ENCODE measurements at regions not wholly inside any gene's neighbourhood (a gene's known extent, or its start where the extent isn't known, plus 50 kb on each side); places are given as distances from the start of the nearest gene placed in this dataset.

- Histone ChIP-seq H3K27me3 (ENCODE audit: low read depth) (peaks cover 6% of the 10 kb centered on the region), H3K9me3 (no peaks in the 10 kb centered on the region), H3K4me3 (no peak overlapping the region), H3K4me1 (no peaks in the 10 kb centered on the region), H3K36me3 (no peaks in the 10 kb centered on the region), H3K27ac (no peak overlapping the region)
- intact Hi-C loops (cut with DNase I): no loop called here
- DNase-seq (no peak), ATAC-seq (no peak)
- no peak for TF ChIP-seq CTCF (IDR thresholded peaks at IDR 0.05)
Observed at GRCh38 chr16:48999508-48999907, 282.1 kb downstream of the CBLN1 start.

GRCh38 chr16:48999044-48999443 lies 282.6 kb downstream of the CBLN1 start:
- H3K9me3 ChIP-seq: no peaks in the 10 kb centered on the region
- intact Hi-C loops (cut with DNase I): no loop called here
- no peak overlapping the region for H3K27ac ChIP-seq
- H3K4me3 ChIP-seq: no peak overlapping the region
- ATAC-seq: no peak
- no peaks in the 10 kb centered on the region for H3K4me1 ChIP-seq
- no peak for TF ChIP-seq CTCF (IDR thresholded peaks at IDR 0.05)
- no peaks in the 10 kb centered on the region for H3K36me3 ChIP-seq
- H3K27me3 ChIP-seq (ENCODE audit: low read depth): peaks cover 6% of the 10 kb centered on the region
- DNase-seq: no peak

- no peak overlapping the region for H3K4me3 ChIP-seq
- TF ChIP-seq CTCF (IDR thresholded peaks at IDR 0.05): no peak
- ATAC-seq (no peak), DNase-seq (no peak)
- H3K9me3 ChIP-seq: no peaks in the 10 kb centered on the region
- H3K36me3 ChIP-seq: no peaks in the 10 kb centered on the region
- H3K4me1 ChIP-seq: no peaks in the 10 kb centered on the region
- intact Hi-C loops (cut with DNase I): no loop called here
- no peak overlapping the region for H3K27ac ChIP-seq
- peaks cover 6% of the 10 kb centered on the region for H3K27me3 ChIP-seq (ENCODE audit: low read depth)
Observed at GRCh38 chr16:48997946-48998345, 283.7 kb downstream of the CBLN1 start.

- ATAC-seq (peak in 1 of 2 donors; percentile 13), DNase-seq (no peak)
- Histone ChIP-seq H3K27ac (no peak overlapping the region), H3K36me3 (no peaks in the 10 kb centered on the region), H3K27me3 (ENCODE audit: low read depth) (peaks cover 6% of the 10 kb centered on the region), H3K4me1 (no peaks in the 10 kb centered on the region), H3K4me3 (no peak overlapping the region), H3K9me3 (no peaks in the 10 kb centered on the region)
- no peak for TF ChIP-seq CTCF (IDR thresholded peaks at IDR 0.05)
- intact Hi-C loops (cut with DNase I): no loop called here
Observed at GRCh38 chr16:48997081-48997615, 284.5 kb downstream of the CBLN1 start.

GRCh38 chr16:48978501-48978900 lies 303.1 kb downstream of the CBLN1 start:
- no peak for TF ChIP-seq CTCF (IDR thresholded peaks at IDR 0.05)
- Histone ChIP-seq H3K27ac (no peak overlapping the region), H3K4me1 (no peaks in the 10 kb centered on the region), H3K27me3 (ENCODE audit: low read depth) (peaks cover 5% of the 10 kb centered on the region), H3K9me3 (no peaks in the 10 kb centered on the region), H3K4me3 (no peak overlapping the region), H3K36me3 (no peaks in the 10 kb centered on the region)
- intact Hi-C loops (cut with DNase I): no loop called here
- DNase-seq: no peak
- ATAC-seq: no peak

GRCh38 chr16:48972236-48972635 lies 309.4 kb downstream of the CBLN1 start:
- H3K36me3 ChIP-seq: no peaks in the 10 kb centered on the region
- H3K4me1 ChIP-seq: no peaks in the 10 kb centered on the region
- ATAC-seq (no peak), DNase-seq (no peak)
- intact Hi-C loops (cut with DNase I): no loop called here
- H3K27ac ChIP-seq: no peak overlapping the region
- no peaks in the 10 kb centered on the region for H3K27me3 ChIP-seq (ENCODE audit: low read depth)
- no peak for TF ChIP-seq CTCF (IDR thresholded peaks at IDR 0.05)
- no peak overlapping the region for H3K4me3 ChIP-seq
- no peaks in the 10 kb centered on the region for H3K9me3 ChIP-seq
